ENCODE measurements at regions not wholly inside any gene's neighbourhood (a gene's known extent, or its start where the extent isn't known, plus 50 kb on each side); places are given as distances from the start of the nearest gene placed in this dataset.
"Not testable (repeated sequence)": the region's sequence is repeated elsewhere in the genome, so short reads cannot be mapped to it uniquely, and the experiment has no call there.

GRCh38 chr4:123535037-123535748 lies 138.6 kb downstream of the SPRY1 start:
- DNase-seq (ENCODE audit: low read depth in 3 of 3, low spot score in 2 of 3) = no peak

GRCh38 chr4:123536225-123536624 lies 139.6 kb downstream of the SPRY1 start:
- no peak for DNase-seq (ENCODE audit: low read depth in 3 of 3, low spot score in 2 of 3)

GRCh38 chr4:123537906-123538402 lies 141.4 kb downstream of the SPRY1 start:
- not testable (repeated sequence) for DNase-seq (ENCODE audit: low read depth in 3 of 3, low spot score in 2 of 3)

GRCh38 chr4:123545667-123546572 lies 149.3 kb downstream of the SPRY1 start:
- peak in 1 of 3 donors; percentile 49 for DNase-seq (ENCODE audit: low read depth in 3 of 3, low spot score in 2 of 3)

GRCh38 chr4:123546573-123547060 lies 150.0 kb downstream of the SPRY1 start:
- no peak for DNase-seq (ENCODE audit: low read depth in 3 of 3, low spot score in 2 of 3)

- DNase-seq (ENCODE audit: low read depth in 3 of 3, low spot score in 2 of 3) = peak in 1 of 3 donors; percentile 55
Measured at GRCh38 chr4:123547216-123548165, 150.9 kb downstream of the SPRY1 start.

GRCh38 chr4:123553279-123553678 lies 156.7 kb downstream of the SPRY1 start:
- no peak for DNase-seq (ENCODE audit: low read depth in 3 of 3, low spot score in 2 of 3)

- no peak for DNase-seq (ENCODE audit: low read depth in 3 of 3, low spot score in 2 of 3)
Measured at GRCh38 chr4:123553733-123554637, 157.4 kb downstream of the SPRY1 start.

- DNase-seq (ENCODE audit: low read depth in 3 of 3, low spot score in 2 of 3) = no peak
Measured at GRCh38 chr4:123554801-123555232, 158.2 kb downstream of the SPRY1 start.

- DNase-seq (ENCODE audit: low read depth in 3 of 3, low spot score in 2 of 3) = peak in 1 of 3 donors; percentile 72
Measured at GRCh38 chr4:123555233-123555806, 158.7 kb downstream of the SPRY1 start.

GRCh38 chr4:123555807-123556273 lies 159.2 kb downstream of the SPRY1 start:
- no peak for DNase-seq (ENCODE audit: low read depth in 3 of 3, low spot score in 2 of 3)

GRCh38 chr4:123556526-123556925 lies 159.9 kb downstream of the SPRY1 start:
- DNase-seq (ENCODE audit: low read depth in 3 of 3, low spot score in 2 of 3) = no peak

GRCh38 chr4:123557857-123558536 lies 161.4 kb downstream of the SPRY1 start:
- DNase-seq (ENCODE audit: low read depth in 3 of 3, low spot score in 2 of 3) = no peak

GRCh38 chr4:123558865-123559264 lies 162.3 kb downstream of the SPRY1 start:
- no peak for DNase-seq (ENCODE audit: low read depth in 3 of 3, low spot score in 2 of 3)

GRCh38 chr4:123559955-123560871 lies 163.6 kb downstream of the SPRY1 start:
- peak in 1 of 3 donors; percentile 17 for DNase-seq (ENCODE audit: low read depth in 3 of 3, low spot score in 2 of 3)

- DNase-seq (ENCODE audit: low read depth in 3 of 3, low spot score in 2 of 3) = no peak
Measured at GRCh38 chr4:123561525-123561924, 164.9 kb downstream of the SPRY1 start.

Measured in right renal cortex interstitium (tissue), 3 donors.